PC-9 (cell line): ENCODE measurements at regions not wholly inside any gene's neighbourhood (a gene's known extent, or its start where the extent isn't known, plus 50 kb on each side); places are given as distances from the start of the nearest gene placed in this dataset.

ENCODE experiments used
- EZH2 ChIP-seq: fragments of 200-600 bp; sonication (generic); IDR thresholded peaks from 2 replicates; pipeline ENCODE4 v1.8.0; 2017; ENCODE audit warnings: antibody characterized with exemption, low read depth
- TF ChIP-seq, protein P1 (sequence below): fragments of 200-600 bp; sonication (generic); conservative IDR thresholded peaks from 2 replicates; pipeline ENCODE4 v1.6.1; 2017; ENCODE audit warnings: mixed run types, antibody characterized with exemption, mild to moderate bottlenecking, moderate library complexity

DNA sequence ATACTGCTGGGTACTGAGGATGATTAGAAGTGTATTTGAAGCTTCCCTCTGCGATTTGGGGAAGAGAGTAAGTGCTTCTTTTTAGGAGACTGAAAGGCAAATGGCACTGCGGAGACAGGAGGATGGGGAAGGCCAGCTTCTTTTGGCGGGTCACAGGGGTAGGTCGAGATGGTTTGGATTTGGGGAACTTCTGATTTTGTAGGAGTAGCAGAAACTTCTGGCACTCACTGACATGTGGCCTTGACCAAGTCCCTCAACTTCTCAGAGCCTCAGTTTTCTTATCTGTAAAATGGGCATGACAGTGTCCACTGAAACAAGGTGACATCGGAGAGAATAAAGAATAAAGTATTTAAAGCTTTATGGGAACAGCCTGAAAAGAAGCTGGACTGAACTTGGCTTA, 59.8 kb upstream of the WDR11 start:
- TF ChIP-seq, protein P1, sequence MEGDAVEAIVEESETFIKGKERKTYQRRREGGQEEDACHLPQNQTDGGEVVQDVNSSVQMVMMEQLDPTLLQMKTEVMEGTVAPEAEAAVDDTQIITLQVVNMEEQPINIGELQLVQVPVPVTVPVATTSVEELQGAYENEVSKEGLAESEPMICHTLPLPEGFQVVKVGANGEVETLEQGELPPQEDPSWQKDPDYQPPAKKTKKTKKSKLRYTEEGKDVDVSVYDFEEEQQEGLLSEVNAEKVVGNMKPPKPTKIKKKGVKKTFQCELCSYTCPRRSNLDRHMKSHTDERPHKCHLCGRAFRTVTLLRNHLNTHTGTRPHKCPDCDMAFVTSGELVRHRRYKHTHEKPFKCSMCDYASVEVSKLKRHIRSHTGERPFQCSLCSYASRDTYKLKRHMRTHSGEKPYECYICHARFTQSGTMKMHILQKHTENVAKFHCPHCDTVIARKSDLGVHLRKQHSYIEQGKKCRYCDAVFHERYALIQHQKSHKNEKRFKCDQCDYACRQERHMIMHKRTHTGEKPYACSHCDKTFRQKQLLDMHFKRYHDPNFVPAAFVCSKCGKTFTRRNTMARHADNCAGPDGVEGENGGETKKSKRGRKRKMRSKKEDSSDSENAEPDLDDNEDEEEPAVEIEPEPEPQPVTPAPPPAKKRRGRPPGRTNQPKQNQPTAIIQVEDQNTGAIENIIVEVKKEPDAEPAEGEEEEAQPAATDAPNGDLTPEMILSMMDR, result no peak
- TF ChIP-seq EZH2, result no peak
